ENCODE measurements at regions not wholly inside any gene's neighbourhood (a gene's known extent, or its start where the extent isn't known, plus 50 kb on each side); places are given as distances from the start of the nearest gene placed in this dataset.

GRCh38 chr5:106241409-106241808, 1429.3 kb downstream of the EFNA5 start:
- TF ChIP-seq CTCF (IDR thresholded peaks at IDR 0.05) (no peak), POLR2AphosphoS5 (IDR thresholded peaks at IDR 0.05) (no peak)

Data from stomach (tissue), 4 donors.